ENCODE measurements at regions not wholly inside any gene's neighbourhood (a gene's known extent, or its start where the extent isn't known, plus 50 kb on each side); places are given as distances from the start of the nearest gene placed in this dataset.

GRCh38 chr13:26983543-26984320, 187.9 kb downstream of the USP12 start:
- DNase-seq (ENCODE audit: low read depth in 1 of 2, low spot score in 1 of 2), result no peak
- peak; percentile 1 for TF ChIP-seq CTCF (IDR thresholded peaks at IDR 0.05; ENCODE audit: low read depth, low read length)
- Histone ChIP-seq H3K36me3 (no peaks in the 10 kb centered on the region), H3K27me3 (no peaks in the 10 kb centered on the region), H3K9me3 (ENCODE audit: low read depth) (no peaks in the 10 kb centered on the region), H3K4me1 (ENCODE audit: low read depth) (peaks cover 24% of the 10 kb centered on the region), H3K27ac (peak overlapping the region; percentile 98), H3K4me3 (no peak overlapping the region)

- H3K36me3 ChIP-seq, result no peaks in the 10 kb centered on the region
- no peak for TF ChIP-seq CTCF (IDR thresholded peaks at IDR 0.05; ENCODE audit: low read depth, low read length)
Observed at GRCh38 chr13:26980099-26981031, 191.2 kb downstream of the USP12 start.

GRCh38 chr13:26979334-26979733, 192.3 kb downstream of the USP12 start:
- Histone ChIP-seq H3K9me3 (ENCODE audit: low read depth) (no peaks in the 10 kb centered on the region), H3K27me3 (no peaks in the 10 kb centered on the region), H3K4me1 (ENCODE audit: low read depth) (peaks cover 33% of the 10 kb centered on the region), H3K27ac (peak overlapping the region; percentile 49), H3K4me3 (no peak overlapping the region), H3K36me3 (no peaks in the 10 kb centered on the region)
- TF ChIP-seq CTCF (IDR thresholded peaks at IDR 0.05; ENCODE audit: low read depth, low read length), result no peak
- DNase-seq (ENCODE audit: low read depth in 1 of 2, low spot score in 1 of 2), result no peak

More at GRCh38 chr13:26980099-26981031, 191.2 kb downstream of the USP12 start:
- H3K9me3 ChIP-seq (ENCODE audit: low read depth), result no peaks in the 10 kb centered on the region
- H3K4me3 ChIP-seq, result no peak overlapping the region
- H3K27ac ChIP-seq, result no peak overlapping the region
- H3K27me3 ChIP-seq, result no peaks in the 10 kb centered on the region
- peaks cover 35% of the 10 kb centered on the region for H3K4me1 ChIP-seq (ENCODE audit: low read depth)
- DNase-seq (ENCODE audit: low read depth in 1 of 2, low spot score in 1 of 2), result no peak

- H3K27me3 ChIP-seq, result no peaks in the 10 kb centered on the region
- no peaks in the 10 kb centered on the region for H3K36me3 ChIP-seq
- no peak overlapping the region for H3K4me3 ChIP-seq
- peak overlapping the region; percentile 49 for H3K27ac ChIP-seq
- H3K9me3 ChIP-seq (ENCODE audit: low read depth), result no peaks in the 10 kb centered on the region
- peak in 1 of 2 donors; percentile 41 for DNase-seq (ENCODE audit: low read depth in 1 of 2, low spot score in 1 of 2)
- H3K4me1 ChIP-seq (ENCODE audit: low read depth), result peaks cover 23% of the 10 kb centered on the region
- TF ChIP-seq CTCF (IDR thresholded peaks at IDR 0.05; ENCODE audit: low read depth, low read length), result no peak
Observed at GRCh38 chr13:26978081-26978860, 193.3 kb downstream of the USP12 start.

GRCh38 chr13:26977541-26977940, 194.1 kb downstream of the USP12 start:
- Histone ChIP-seq H3K9me3 (ENCODE audit: low read depth) (no peaks in the 10 kb centered on the region), H3K36me3 (no peaks in the 10 kb centered on the region), H3K4me3 (no peak overlapping the region), H3K27me3 (no peaks in the 10 kb centered on the region), H3K4me1 (ENCODE audit: low read depth) (peaks cover 17% of the 10 kb centered on the region), H3K27ac (no peak overlapping the region)
- DNase-seq (ENCODE audit: low read depth in 1 of 2, low spot score in 1 of 2), result peak in 1 of 2 donors; percentile 46
- TF ChIP-seq CTCF (IDR thresholded peaks at IDR 0.05; ENCODE audit: low read depth, low read length), result no peak
